ENCODE measurements at regions not wholly inside any gene's neighbourhood (a gene's known extent, or its start where the extent isn't known, plus 50 kb on each side); places are given as distances from the start of the nearest gene placed in this dataset.
A peak's percentile ranks its signal among the peaks of the same experiment; 100 is the strongest.
"Not testable (repeated sequence)": the region's sequence is repeated elsewhere in the genome, so short reads cannot be mapped to it uniquely, and the experiment has no call there.

DNA sequence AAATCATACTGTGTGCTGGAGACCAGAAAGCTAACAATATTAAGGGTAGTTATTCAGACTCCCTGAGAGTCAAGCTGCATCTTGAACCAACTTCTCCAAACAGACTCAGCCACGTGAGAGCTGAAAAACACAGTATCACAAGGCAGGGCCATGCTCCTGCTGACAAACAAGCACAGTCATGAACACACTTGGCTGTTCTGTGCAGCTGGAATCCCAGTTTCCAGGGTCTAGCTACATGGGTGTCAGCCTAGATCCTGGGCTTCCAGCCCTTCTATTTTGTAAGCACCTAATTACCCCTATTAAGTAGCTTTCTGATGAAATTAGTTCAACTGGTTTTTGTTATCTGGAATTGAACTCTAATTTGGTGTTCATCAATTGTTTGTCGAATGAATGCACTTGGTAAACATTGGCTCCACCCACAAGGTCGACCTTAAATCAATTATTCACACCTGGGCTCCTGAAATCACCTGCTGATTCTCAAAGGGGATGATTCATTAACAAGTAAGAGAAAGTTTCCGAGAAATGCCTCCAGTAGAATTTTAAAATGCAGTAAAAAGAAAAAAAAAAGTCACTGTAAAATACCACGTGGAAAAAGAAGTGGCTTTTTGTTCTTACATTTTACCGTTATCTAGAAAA, 179.3 kb downstream of the ZC3H11B start:
- DNase-seq (ENCODE audit: low read depth in 2 of 2) = no peak

DNA sequence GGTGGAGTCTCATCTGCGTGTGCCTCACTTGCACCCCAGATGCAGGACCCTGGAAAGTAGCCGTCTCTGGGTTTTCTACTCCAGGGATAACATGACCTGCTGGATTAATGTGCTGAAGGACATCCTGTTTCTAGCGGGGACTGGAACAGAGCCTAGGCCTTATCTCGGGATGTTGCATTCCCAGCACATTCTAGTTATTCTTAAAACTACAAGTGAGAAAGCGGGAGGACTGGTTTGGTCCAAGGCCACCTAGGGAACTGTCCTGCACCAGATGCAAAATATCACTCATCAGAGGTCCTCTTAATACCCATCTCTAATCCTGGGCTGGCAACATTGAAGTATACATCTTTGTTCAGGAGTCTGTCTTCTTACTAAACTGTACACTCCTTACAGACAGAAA, 179.9 kb downstream of the ZC3H11B start:
- DNase-seq (ENCODE audit: low read depth in 2 of 2) = no peak

DNA sequence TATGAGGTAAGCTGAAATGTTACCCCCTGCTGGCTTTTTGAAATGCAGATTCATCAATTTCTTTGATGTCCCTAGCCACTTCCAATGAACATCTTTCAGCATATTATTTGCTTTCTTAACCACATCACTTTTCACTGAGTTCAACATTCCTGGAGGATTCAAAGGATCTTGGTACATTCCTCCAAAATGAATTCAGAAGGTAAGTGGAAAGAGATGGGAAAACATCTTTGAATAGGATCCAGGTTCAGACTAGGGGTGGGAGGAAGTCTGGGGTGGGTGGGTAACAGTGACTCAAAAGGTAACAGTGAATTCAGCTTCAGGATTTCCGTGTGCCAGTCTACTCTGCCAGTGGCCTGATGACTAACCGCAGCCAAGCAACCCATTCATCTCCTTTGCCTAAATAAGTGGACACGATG, 180.7 kb downstream of the ZC3H11B start:
- no peak for DNase-seq (ENCODE audit: low read depth in 2 of 2)

DNA sequence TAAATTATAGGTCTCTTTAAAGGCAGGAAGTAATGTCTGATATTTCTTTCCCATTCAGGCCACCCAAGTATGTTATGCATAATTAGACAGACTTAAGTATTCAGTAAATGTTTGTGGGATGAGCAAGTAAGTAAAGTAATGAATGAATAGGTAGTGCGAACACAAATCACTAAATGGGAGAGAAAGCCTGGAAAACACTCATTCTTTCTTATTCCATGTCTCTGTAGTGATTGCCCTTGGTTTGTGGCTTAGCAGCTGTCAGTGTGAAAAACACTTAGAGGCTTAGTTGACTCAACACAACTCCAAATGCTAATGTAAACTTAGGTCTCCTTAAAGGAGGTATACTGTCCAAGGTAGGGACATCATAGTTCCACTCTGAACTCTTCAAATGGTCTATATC, 182.5 kb downstream of the ZC3H11B start:
- DNase-seq (ENCODE audit: low read depth in 2 of 2) = no peak

- DNase-seq (ENCODE audit: low read depth in 2 of 2) = no peak
Observed at GRCh38 chr1:219428651-219429050, 184.3 kb downstream of the ZC3H11B start.

DNA sequence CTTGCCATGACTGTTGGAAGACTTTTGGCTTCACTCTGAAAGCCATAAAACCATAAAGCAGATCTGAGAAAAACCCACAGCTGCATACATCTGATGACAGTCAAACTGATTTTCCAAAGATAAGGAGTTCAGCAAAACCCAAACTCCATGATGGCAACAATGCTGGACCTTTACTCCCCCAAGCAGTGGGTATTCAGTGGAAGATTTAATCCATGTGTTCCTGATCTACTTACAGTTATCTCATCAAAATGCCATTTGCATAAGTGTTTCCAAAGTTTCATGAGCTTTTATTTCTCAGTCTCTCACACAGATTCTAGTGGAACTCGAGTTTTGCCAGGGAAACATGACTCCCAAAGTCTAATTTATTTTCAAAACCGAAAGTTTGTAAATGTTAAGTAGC, 184.9 kb downstream of the ZC3H11B start:
- DNase-seq (ENCODE audit: low read depth in 2 of 2) = peak; percentile 26 to 27

DNA sequence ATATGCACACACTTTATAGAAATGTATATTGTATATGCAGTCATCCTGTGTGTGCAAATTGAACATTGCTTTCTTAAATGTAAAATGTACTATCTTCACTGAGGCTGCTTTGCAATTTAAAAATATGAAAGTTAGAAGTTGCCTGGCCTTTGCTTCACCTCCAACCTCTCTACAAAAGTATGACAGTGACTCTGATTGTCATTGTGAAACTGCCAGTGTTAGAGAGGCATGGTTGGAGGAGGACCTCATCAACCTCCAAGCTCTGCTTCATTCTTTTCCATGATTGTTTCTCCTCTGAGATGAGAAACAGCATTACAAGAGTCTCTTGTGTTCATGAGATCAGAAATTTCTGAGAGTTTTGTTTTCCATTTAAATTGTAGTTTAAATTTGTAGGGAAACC, 185.5 kb downstream of the ZC3H11B start:
- no peak for DNase-seq (ENCODE audit: low read depth in 2 of 2)

GRCh38 chr1:219422811-219423598, 189.9 kb downstream of the ZC3H11B start:
- peak in 1 of 2 experiments; percentile 19 for DNase-seq (ENCODE audit: low read depth in 2 of 2)

DNA sequence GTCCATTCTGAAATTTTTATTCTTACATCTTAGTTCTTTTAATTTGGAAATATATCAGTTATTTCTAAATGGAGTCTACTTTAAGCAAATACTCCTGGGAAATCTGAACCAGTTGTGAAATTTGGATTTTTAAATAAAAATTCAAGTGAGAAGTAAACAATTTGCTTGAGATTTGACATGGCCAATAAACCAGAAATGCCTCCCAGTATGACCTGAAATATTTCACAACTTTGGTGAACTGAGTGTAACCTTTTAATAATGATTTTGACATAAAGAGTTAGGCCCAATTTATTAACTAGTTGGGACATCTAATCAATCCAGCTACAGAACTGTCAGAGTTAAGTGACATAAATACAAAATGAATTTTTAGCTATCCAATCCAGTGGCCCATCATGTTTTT, 192.0 kb downstream of the ZC3H11B start:
- no peak for DNase-seq (ENCODE audit: low read depth in 2 of 2)

- no peak for DNase-seq (ENCODE audit: low read depth in 2 of 2)
Observed at GRCh38 chr1:219419860-219420259, 193.0 kb downstream of the ZC3H11B start.

DNA sequence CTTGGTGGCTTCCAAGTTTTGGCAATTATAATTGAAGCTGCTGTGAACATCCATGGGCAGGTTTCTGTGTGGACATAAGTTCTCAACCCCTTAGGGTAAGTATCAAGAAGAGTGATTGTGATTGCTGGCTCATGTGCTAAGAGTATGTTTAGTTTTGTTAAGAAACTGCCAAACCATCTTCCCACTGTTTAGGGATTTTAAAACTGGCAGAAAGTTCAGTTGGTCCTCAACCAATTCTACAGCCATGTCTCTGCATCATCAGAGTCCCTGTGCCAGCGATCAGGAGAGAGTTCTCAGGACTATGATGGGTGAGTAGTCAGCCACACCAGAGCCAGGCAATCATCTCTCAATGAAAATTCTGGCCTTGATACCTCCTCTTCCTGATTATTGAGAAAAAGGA, 193.8 kb downstream of the ZC3H11B start:
- DNase-seq (ENCODE audit: low read depth in 2 of 2) = no peak

- DNase-seq (ENCODE audit: low read depth in 2 of 2) = no peak
Observed at GRCh38 chr1:219417610-219418009, 195.3 kb downstream of the ZC3H11B start.

DNA sequence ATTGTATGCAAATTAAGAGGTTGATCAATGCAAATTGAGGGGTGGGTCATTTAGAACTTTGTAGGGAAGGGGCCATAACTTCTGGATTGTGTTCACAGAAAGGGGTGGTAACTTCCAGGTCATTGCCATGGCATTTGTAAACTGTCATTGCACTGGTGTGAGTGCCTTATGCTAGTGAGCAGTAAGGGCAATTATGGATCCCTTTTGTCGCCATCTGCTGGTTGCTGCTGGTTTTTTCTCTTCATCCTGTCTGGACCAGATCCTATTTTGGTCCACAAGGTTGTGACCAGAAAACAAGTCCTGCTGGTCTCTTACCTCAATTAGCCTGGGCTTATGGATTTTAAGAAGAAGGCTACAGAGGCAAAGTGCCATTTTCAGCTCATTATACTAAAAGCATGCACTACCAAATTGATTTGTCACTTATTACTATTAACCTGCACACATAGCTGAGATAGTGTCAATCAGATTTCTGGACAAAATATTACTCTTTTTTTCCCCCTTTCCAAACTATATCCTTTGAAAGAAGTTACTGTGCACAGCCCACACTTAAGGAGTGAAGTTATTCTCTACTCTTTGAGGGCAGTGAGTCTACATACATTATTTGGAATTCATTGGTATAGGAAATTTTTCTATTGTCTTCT, 196.2 kb downstream of the ZC3H11B start:
- no peak for DNase-seq (ENCODE audit: low read depth in 2 of 2)

DNA sequence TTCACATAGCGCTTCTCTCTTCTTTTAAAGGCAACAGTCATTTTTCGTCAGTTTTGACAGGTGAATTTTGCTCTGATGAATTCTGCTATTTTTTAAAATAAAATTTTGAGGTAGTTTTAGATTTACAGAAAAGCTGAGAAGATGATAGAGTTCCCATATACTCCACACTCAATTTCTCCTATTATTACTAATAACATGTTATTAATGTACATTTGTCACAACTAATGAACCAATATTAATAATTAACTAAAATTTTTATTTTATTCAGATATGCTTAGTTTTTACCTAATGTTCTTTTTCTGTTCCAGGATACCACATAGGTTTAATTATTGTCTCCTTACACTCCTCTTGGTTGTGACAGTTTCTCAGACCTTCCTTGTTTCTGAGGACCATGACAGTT, 197.0 kb downstream of the ZC3H11B start:
- no peak for DNase-seq (ENCODE audit: low read depth in 2 of 2)

DNA sequence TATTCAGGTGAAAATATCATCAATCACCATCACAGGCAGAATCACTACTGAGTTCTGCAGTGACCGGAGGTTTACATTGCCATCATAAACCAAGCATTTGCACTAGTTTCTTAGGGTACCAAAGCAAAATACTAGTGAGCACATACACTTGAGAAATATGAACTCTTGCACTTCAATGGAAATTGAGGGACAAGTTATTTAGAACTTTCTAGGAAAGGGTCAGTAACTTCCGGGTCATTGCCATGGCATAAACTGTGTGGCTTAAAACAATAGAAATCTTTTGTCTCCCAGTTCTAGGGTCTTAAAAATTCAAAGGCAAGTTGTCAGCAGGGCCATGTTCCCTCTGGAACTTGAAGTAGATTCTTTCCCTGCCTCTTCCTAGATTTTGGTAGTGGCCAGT, 197.5 kb downstream of the ZC3H11B start:
- no peak for DNase-seq (ENCODE audit: low read depth in 2 of 2)

GRCh38 chr1:219414250-219414649, 198.7 kb downstream of the ZC3H11B start:
- no peak for DNase-seq (ENCODE audit: low read depth in 2 of 2)

- DNase-seq (ENCODE audit: low read depth in 2 of 2) = no peak
Observed at GRCh38 chr1:219413536-219413935, 199.4 kb downstream of the ZC3H11B start.

DNA sequence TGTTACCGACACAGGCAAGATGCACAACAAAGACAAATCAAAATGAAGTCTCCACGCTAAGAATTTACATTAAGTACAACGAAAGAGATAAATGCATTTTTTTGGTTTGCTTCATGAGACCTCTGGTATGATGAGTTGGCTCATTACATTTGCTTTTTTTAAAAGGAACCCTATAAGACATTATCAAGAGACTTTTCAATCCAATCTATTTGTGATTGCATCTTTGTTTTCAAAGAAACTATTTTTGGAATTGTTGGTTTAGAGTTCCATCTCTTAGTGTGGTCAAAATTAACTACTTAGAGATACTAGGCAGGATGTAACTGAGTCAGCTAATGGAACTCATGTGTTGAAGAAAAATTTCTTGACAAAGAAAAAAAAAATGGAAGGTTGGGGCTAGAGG, 200.1 kb downstream of the ZC3H11B start:
- peak; percentile 67 to 73 for DNase-seq (ENCODE audit: low read depth in 2 of 2)

DNA sequence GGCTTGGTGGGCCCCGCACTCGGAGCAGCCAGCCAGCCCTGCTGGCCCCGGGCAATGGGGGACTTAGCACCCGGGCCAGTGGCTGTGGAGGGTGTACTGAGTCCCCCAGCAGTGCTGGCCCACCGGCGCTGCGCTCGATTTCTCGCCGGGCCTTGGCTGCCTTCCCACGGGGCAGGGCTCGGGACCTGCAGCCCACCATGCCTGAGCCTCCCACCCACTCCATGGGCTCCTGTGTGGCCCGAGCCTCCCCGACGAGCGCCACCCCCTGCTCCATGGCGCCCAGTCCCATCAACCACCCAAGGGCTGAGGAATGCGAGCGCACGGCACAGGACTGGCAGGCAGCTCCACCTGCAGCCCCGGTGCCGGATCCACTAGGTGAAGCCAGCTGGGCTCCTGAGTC, 202.2 kb downstream of the ZC3H11B start:
- DNase-seq (ENCODE audit: low read depth in 2 of 2) = not testable (repeated sequence)

GRCh38 chr1:219405531-219406331, 207.2 kb downstream of the ZC3H11B start:
- DNase-seq (ENCODE audit: low read depth in 2 of 2) = no peak

DNA sequence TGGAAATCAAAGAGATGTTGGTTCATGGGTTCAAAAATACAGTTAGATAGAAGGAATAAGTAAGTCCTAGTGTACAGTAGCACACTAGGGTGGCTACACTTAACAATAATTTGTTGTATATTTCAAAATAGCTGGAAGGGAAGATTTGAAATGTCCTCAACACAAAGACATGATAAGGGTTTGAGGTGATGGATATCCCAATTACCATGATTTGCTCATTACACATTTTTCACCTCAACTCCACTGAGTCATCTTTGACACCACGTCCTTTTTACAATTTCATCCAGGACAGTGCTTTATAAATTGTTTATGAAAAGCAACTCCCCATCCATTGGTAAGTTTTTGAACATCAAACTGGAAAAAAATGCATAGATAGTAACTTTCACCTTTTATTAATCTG, 208.3 kb downstream of the ZC3H11B start:
- DNase-seq (ENCODE audit: low read depth in 2 of 2) = no peak

GRCh38 chr1:219402925-219403324, 210.0 kb downstream of the ZC3H11B start:
- DNase-seq (ENCODE audit: low read depth in 2 of 2) = no peak

Data from fibroblast of skin of left quadriceps (primary cell).